ENCODE measurements at regions not wholly inside any gene's neighbourhood (a gene's known extent, or its start where the extent isn't known, plus 50 kb on each side); places are given as distances from the start of the nearest gene placed in this dataset.

- DNase-seq, result no peak
- intact Hi-C loops (cut with DNase I; ENCODE audit: low total_unique reads), result no loop called here
- TF ChIP-seq POLR2AphosphoS5 (IDR thresholded peaks at IDR 0.05), result peak in 2 of 3 donors; percentile 42 to 61
- no peak for TF ChIP-seq POLR2A (IDR thresholded peaks at IDR 0.05)
- peaks cover 0 to 24% (median 11%) of the 10 kb centered on the region in 6 donors for H3K4me1 ChIP-seq
- H3K27me3 ChIP-seq (replicated peaks in 1 of 7), result no peaks in the 10 kb centered on the region
- H3K36me3 ChIP-seq, result no peaks in the 10 kb centered on the region
- 68 to 86% (median 75%) methylated on average over 9 of the region's 9 CpGs for WGBS, 5 donors
- peak overlapping the region in 4 of 8 donors; percentile 15 to 60 (median 36) for H3K27ac ChIP-seq
- no peak overlapping the region for H3K4me3 ChIP-seq
- H3K9me3 ChIP-seq, result no peaks in the 10 kb centered on the region
Observed at GRCh38 chr9:113805486-113806132, 70.5 kb upstream of the ZNF618 start.

GRCh38 chr9:113807173-113808061 lies 68.7 kb upstream of the ZNF618 start:
- peak overlapping the region in 1 of 8 donors; percentile 3 for H3K4me3 ChIP-seq
- TF ChIP-seq POLR2A (IDR thresholded peaks at IDR 0.05), result no peak
- TF ChIP-seq POLR2AphosphoS5 (IDR thresholded peaks at IDR 0.05), result no peak
- TF ChIP-seq CTCF (IDR thresholded peaks at IDR 0.05 in 8 of 11, conservative IDR thresholded peaks at IDR 0.05 in 3 of 11), result peak; percentile 59 to 89 (median 81)
- H3K27me3 ChIP-seq (replicated peaks in 1 of 7), result no peaks in the 10 kb centered on the region
- H3K27ac ChIP-seq, result no peak overlapping the region
- no peaks in the 10 kb centered on the region for H3K36me3 ChIP-seq
- 27 to 33% (median 28%) methylated on average over 15 of the region's 15 CpGs for whole genome bisulfite sequencing, 5 donors
- DNase-seq, result no peak
- no peaks in the 10 kb centered on the region for H3K9me3 ChIP-seq
- peaks cover 0 to 24% (median 11%) of the 10 kb centered on the region in 6 donors for H3K4me1 ChIP-seq
- intact Hi-C loops (cut with DNase I; ENCODE audit: low total_unique reads), result no loop called here

- Histone ChIP-seq H3K27ac (peak overlapping the region in 2 of 8 donors; percentile 26 to 39), H3K36me3 (no peaks in the 10 kb centered on the region), H3K9me3 (no peaks in the 10 kb centered on the region), H3K4me3 (no peak overlapping the region), H3K4me1 (peaks cover 0 to 24% (median 11%) of the 10 kb centered on the region in 6 donors), H3K27me3 (replicated peaks in 1 of 7) (peaks cover 0 to 5% (median 0%) of the 10 kb centered on the region in 7 donors)
- no peak for DNase-seq
- intact Hi-C loops (cut with DNase I; ENCODE audit: low total_unique reads), result no loop called here
- 48 to 61% (median 53%) methylated on average over 10 of the region's 10 CpGs for WGBS, 5 donors
- TF ChIP-seq CTCF (IDR thresholded peaks at IDR 0.05 in 8 of 11, conservative IDR thresholded peaks at IDR 0.05 in 3 of 11) (no peak), POLR2AphosphoS5 (IDR thresholded peaks at IDR 0.05) (peak in 1 of 3 donors; percentile 27)
Observed at GRCh38 chr9:113808391-113809358, 67.4 kb upstream of the ZNF618 start.

- no peak overlapping the region for H3K27ac ChIP-seq
Observed at GRCh38 chr9:113817171-113817570, 58.9 kb upstream of the ZNF618 start.

More at GRCh38 chr9:113817171-113817570, 58.9 kb upstream of the ZNF618 start:
- Histone ChIP-seq H3K4me1 (no peaks in the 10 kb centered on the region), H3K9me3 (peaks cover 0 to 7% (median 0%) of the 10 kb centered on the region in 8 donors), H3K36me3 (no peaks in the 10 kb centered on the region), H3K27me3 (replicated peaks in 1 of 7) (peaks cover 0 to 10% (median 0%) of the 10 kb centered on the region in 7 donors), H3K4me3 (no peak overlapping the region)
- intact Hi-C loops (cut with DNase I; ENCODE audit: low total_unique reads), result no loop called here
- DNase-seq, result no peak
- no peak for TF ChIP-seq CTCF (IDR thresholded peaks at IDR 0.05 in 8 of 11, conservative IDR thresholded peaks at IDR 0.05 in 3 of 11)
- TF ChIP-seq POLR2AphosphoS5 (IDR thresholded peaks at IDR 0.05), result no peak
- no peak for TF ChIP-seq POLR2A (IDR thresholded peaks at IDR 0.05)

All from spleen (tissue), 11 donors.